Stimulated activated CD4-positive, alpha-beta T cell treated with anti-CD3 and anti-CD28 coated beads, Interleukin-1b, Interleukin-23, amount 100 ng/mL, for 24 hours (primary cell): ENCODE measurements at regions not wholly inside any gene's neighbourhood (a gene's known extent, or its start where the extent isn't known, plus 50 kb on each side); places are given as distances from the start of the nearest gene placed in this dataset.

Experiments
- DNase-seq, 4 experiments: peaks; one replicate each; pipeline ENCODE4 v3.0.0-alpha.2; 2020; ENCODE audit warnings: low read depth in 4 of 4, low spot score in 1 of 4

- no peak for DNase-seq
Observed at GRCh38 chr15:29456964-29457363, 187.3 kb upstream of the NSMCE3 start.

- DNase-seq, result no peak
Observed at GRCh38 chr15:29456255-29456654, 186.6 kb upstream of the NSMCE3 start.

GRCh38 chr15:29455530-29455929, 185.9 kb upstream of the NSMCE3 start:
- no peak for DNase-seq

- no peak for DNase-seq
Observed at GRCh38 chr15:29455055-29455454, 185.4 kb upstream of the NSMCE3 start.

GRCh38 chr15:29454506-29454905, 184.9 kb upstream of the NSMCE3 start:
- no peak for DNase-seq

- DNase-seq, result no peak
Observed at GRCh38 chr15:29452881-29453731, 183.5 kb upstream of the NSMCE3 start.

GRCh38 chr15:29451201-29451781, 181.7 kb upstream of the NSMCE3 start:
- DNase-seq, result no peak

GRCh38 chr15:29449136-29449535, 179.5 kb upstream of the NSMCE3 start:
- DNase-seq, result no peak

- DNase-seq, result no peak
Observed at GRCh38 chr15:29448320-29448719, 178.7 kb upstream of the NSMCE3 start.

- DNase-seq, result no peak
Observed at GRCh38 chr15:29446480-29446879, 176.9 kb upstream of the NSMCE3 start.

- DNase-seq, result no peak
Observed at GRCh38 chr15:29442532-29442931, 172.9 kb upstream of the NSMCE3 start.

- DNase-seq, result no peak
Observed at GRCh38 chr15:29440541-29440940, 170.9 kb upstream of the NSMCE3 start.

- no peak for DNase-seq
Observed at GRCh38 chr15:29438703-29439055, 169.1 kb upstream of the NSMCE3 start.

- no peak for DNase-seq
Observed at GRCh38 chr15:29437888-29438702, 168.5 kb upstream of the NSMCE3 start.

GRCh38 chr15:29435811-29436210, 166.2 kb upstream of the NSMCE3 start:
- no peak for DNase-seq

- DNase-seq, result no peak
Observed at GRCh38 chr15:29434280-29434679, 164.7 kb upstream of the NSMCE3 start.

GRCh38 chr15:29433507-29434248, 164.1 kb upstream of the NSMCE3 start:
- no peak for DNase-seq

- DNase-seq, result no peak
Observed at GRCh38 chr15:29433050-29433318, 163.4 kb upstream of the NSMCE3 start.

- no peak for DNase-seq
Observed at GRCh38 chr15:29432191-29433049, 162.8 kb upstream of the NSMCE3 start.

- no peak for DNase-seq
Observed at GRCh38 chr15:29430831-29431230, 161.2 kb upstream of the NSMCE3 start.

GRCh38 chr15:29430124-29430523, 160.5 kb upstream of the NSMCE3 start:
- DNase-seq, result no peak
